NCI-H1092 (cell line): ENCODE measurements at regions not wholly inside any gene's neighbourhood (a gene's known extent, or its start where the extent isn't known, plus 50 kb on each side); places are given as distances from the start of the nearest gene placed in this dataset.
"Not testable (repeated sequence)": the region's sequence is repeated elsewhere in the genome, so short reads cannot be mapped to it uniquely, and the experiment has no call there.

Experiments
- DNase-seq: peaks from one replicate; lab custom pipeline; 2025; lab: John Stamatoyannopoulos, UW

- not testable (repeated sequence) for DNase-seq
Observed at GRCh38 chr9:110023221-110023620, 184.7 kb downstream of the C9orf152 start.

- no peak for DNase-seq
Observed at GRCh38 chr9:110025551-110026170, 182.3 kb downstream of the C9orf152 start.

GRCh38 chr9:110027671-110028081 lies 180.3 kb downstream of the C9orf152 start:
- DNase-seq, result no peak

- DNase-seq, result no peak
Observed at GRCh38 chr9:110028271-110028670, 179.7 kb downstream of the C9orf152 start.

- no peak for DNase-seq
Observed at GRCh38 chr9:110028676-110029075, 179.3 kb downstream of the C9orf152 start.

GRCh38 chr9:110029429-110029955 lies 178.5 kb downstream of the C9orf152 start:
- DNase-seq, result no peak

- no peak for DNase-seq
Observed at GRCh38 chr9:110029956-110030480, 177.9 kb downstream of the C9orf152 start.

GRCh38 chr9:110030632-110031031 lies 177.3 kb downstream of the C9orf152 start:
- DNase-seq, result no peak

- no peak for DNase-seq
Observed at GRCh38 chr9:110031511-110032173, 176.3 kb downstream of the C9orf152 start.

- not testable (repeated sequence) for DNase-seq
Observed at GRCh38 chr9:110032532-110032931, 175.4 kb downstream of the C9orf152 start.

GRCh38 chr9:110033869-110034268 lies 174.1 kb downstream of the C9orf152 start:
- no peak for DNase-seq

GRCh38 chr9:110036286-110036685 lies 171.7 kb downstream of the C9orf152 start:
- no peak for DNase-seq

GRCh38 chr9:110040788-110041187 lies 167.2 kb downstream of the C9orf152 start:
- DNase-seq, result no peak

- no peak for DNase-seq
Observed at GRCh38 chr9:110041452-110041851, 166.5 kb downstream of the C9orf152 start.

- no peak for DNase-seq
Observed at GRCh38 chr9:110047232-110047954, 160.6 kb downstream of the C9orf152 start.

- no peak for DNase-seq
Observed at GRCh38 chr9:110047955-110048402, 160.0 kb downstream of the C9orf152 start.

GRCh38 chr9:110048403-110048975 lies 159.5 kb downstream of the C9orf152 start:
- peak; percentile 62 for DNase-seq

GRCh38 chr9:110048976-110049698 lies 158.8 kb downstream of the C9orf152 start:
- DNase-seq, result no peak

GRCh38 chr9:110049699-110050450 lies 158.1 kb downstream of the C9orf152 start:
- DNase-seq, result no peak

GRCh38 chr9:110050925-110051355 lies 157.0 kb downstream of the C9orf152 start:
- DNase-seq, result no peak

GRCh38 chr9:110056062-110056461 lies 151.9 kb downstream of the C9orf152 start:
- DNase-seq, result no peak
